22Rv1 (cell line): ENCODE measurements at regions not wholly inside any gene's neighbourhood (a gene's known extent, or its start where the extent isn't known, plus 50 kb on each side); places are given as distances from the start of the nearest gene placed in this dataset.

Experiments
- CTCF ChIP-seq: fragments of 450-650 bp; IDR thresholded peaks from 2 replicates; pipeline ENCODE4 v1.5.1; 2017; ENCODE audit warnings: mild to moderate bottlenecking
- ZFX ChIP-seq: fragments of 450-650 bp; IDR thresholded peaks from 2 replicates; pipeline ENCODE4 v1.6.1; 2017; ENCODE audit warnings: antibody characterized with exemption, borderline replicate concordance

- TF ChIP-seq CTCF (no peak), ZFX (no peak)
Measured at GRCh38 chr11:10942620-10943019, 84.8 kb upstream of the ZBED5 start.
